ENCODE measurements at regions not wholly inside any gene's neighbourhood (a gene's known extent, or its start where the extent isn't known, plus 50 kb on each side); places are given as distances from the start of the nearest gene placed in this dataset.
A peak's percentile ranks its signal among the peaks of the same experiment; 100 is the strongest.
"Not testable (repeated sequence)": the region's sequence is repeated elsewhere in the genome, so short reads cannot be mapped to it uniquely, and the experiment has no call there.

DNA sequence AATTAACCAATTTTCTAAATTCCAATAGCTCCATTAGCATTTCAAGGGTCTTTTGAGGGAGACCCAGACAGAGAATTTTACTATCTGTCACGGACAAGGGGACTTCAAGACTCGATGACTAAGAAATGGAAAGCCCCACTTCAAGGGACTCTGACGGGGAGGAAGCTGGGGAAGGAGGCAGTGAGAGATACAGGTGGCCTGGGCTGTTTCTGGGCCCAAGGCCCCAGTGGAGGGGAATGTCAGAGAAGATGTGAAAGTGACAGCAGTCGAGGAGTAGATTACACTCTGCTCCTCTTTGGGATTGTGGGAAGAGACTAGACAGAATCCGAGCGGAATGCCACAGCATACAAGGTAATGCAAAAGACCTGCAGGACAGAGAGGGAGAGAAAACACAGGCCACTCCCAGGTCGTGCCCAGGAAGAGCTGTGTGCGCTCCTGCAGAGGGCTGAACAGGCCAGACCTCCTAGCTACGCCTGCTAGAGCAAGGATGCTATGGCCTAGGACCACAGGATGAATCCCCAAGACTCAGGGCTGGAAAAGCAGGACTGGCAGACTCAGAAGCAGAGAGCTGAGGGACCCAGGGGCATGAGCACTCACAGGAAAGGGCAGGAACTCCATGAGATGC, 321.5 kb upstream of the CHRNA7 start:
- dilution Hi-C loops (cut with MboI; ENCODE audit: extremely low pct_ligation_motif_present, low sequenced_read_pairs); H3K9ac ChIP-seq (replicated peaks; ENCODE audit: extremely low read depth, insufficient read depth, low read length); H3K4me1 ChIP-seq (ENCODE audit: control insufficient read depth, extremely low read depth, insufficient read depth, low read length); H3K9me3 ChIP-seq (replicated peaks; ENCODE audit: control insufficient read depth, insufficient read depth, low read length); H2AFZ ChIP-seq (ENCODE audit: low read depth, low read length); H3K9me1 ChIP-seq (replicated peaks; ENCODE audit: control insufficient read depth, extremely low read depth, insufficient read depth, low read length); H3K27ac ChIP-seq (ENCODE audit: insufficient read depth, low read depth, low read length); FAIRE-seq; H3K4me2 ChIP-seq (ENCODE audit: insufficient read depth, low read length); DNase-seq (ENCODE audit: low read depth, low spot score); POLR2A ChIA-PET; BruUV-seq (replicated peaks); H3K27me3 ChIP-seq (ENCODE audit: control insufficient read depth in 2 of 2, insufficient read depth in 2 of 2, low read length in 2 of 2); intact Hi-C loops (cut with micrococcal nuclease); CTCF ChIA-PET; H3K79me2 ChIP-seq (ENCODE audit: control insufficient read depth, insufficient read depth, low read length); H3K4me3 ChIP-seq (replicated peaks in 1 of 3; ENCODE audit: insufficient read depth in 1 of 3, low read depth in 1 of 3, low read length in 3 of 3); H4K20me1 ChIP-seq (replicated peaks; ENCODE audit: control insufficient read depth, extremely low read depth, insufficient read depth, low read length); H3K36me3 ChIP-seq (ENCODE audit: control insufficient read depth in 2 of 2, extremely low read depth in 1 of 2, insufficient read depth in 2 of 2, low read length in 2 of 2): not testable (repeated sequence)

GRCh38 chr15:31709479-31709878, 320.8 kb upstream of the CHRNA7 start:
- H3K79me2 ChIP-seq (ENCODE audit: control insufficient read depth, insufficient read depth, low read length); H3K4me1 ChIP-seq (ENCODE audit: control insufficient read depth, extremely low read depth, insufficient read depth, low read length); H3K27ac ChIP-seq (ENCODE audit: insufficient read depth, low read depth, low read length); BruUV-seq (replicated peaks); H4K20me1 ChIP-seq (replicated peaks; ENCODE audit: control insufficient read depth, extremely low read depth, insufficient read depth, low read length); H3K27me3 ChIP-seq (ENCODE audit: control insufficient read depth in 2 of 2, insufficient read depth in 2 of 2, low read length in 2 of 2); H3K4me2 ChIP-seq (ENCODE audit: insufficient read depth, low read length); POLR2A ChIA-PET; FAIRE-seq; H3K9me1 ChIP-seq (replicated peaks; ENCODE audit: control insufficient read depth, extremely low read depth, insufficient read depth, low read length); DNase-seq (ENCODE audit: low read depth, low spot score); H2AFZ ChIP-seq (ENCODE audit: low read depth, low read length); H3K9me3 ChIP-seq (replicated peaks; ENCODE audit: control insufficient read depth, insufficient read depth, low read length); H3K9ac ChIP-seq (replicated peaks; ENCODE audit: extremely low read depth, insufficient read depth, low read length); CTCF ChIA-PET; H3K4me3 ChIP-seq (replicated peaks in 1 of 3; ENCODE audit: insufficient read depth in 1 of 3, low read depth in 1 of 3, low read length in 3 of 3); H3K36me3 ChIP-seq (ENCODE audit: control insufficient read depth in 2 of 2, extremely low read depth in 1 of 2, insufficient read depth in 2 of 2, low read length in 2 of 2); intact Hi-C loops (cut with micrococcal nuclease); dilution Hi-C loops (cut with MboI; ENCODE audit: extremely low pct_ligation_motif_present, low sequenced_read_pairs): not testable (repeated sequence)

DNA sequence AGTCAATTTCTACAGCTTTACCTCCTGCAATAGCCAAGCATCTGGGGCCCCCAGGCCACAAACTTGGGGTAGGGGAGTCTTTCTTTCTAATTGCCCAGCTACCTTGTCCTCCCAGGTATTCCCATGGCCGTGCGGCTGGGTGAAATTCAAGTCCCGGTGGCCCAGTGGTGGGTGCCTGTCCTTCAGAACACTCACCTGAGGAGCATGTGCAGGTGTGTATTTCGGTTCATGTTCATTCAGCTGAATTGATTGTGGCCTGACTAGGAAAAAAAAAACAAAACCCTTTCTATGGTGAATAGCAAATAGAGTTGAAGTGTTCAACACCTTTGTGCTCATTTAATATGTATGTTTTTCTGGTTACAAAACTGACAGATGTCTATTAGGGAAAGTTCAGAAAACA, 319.5 kb upstream of the CHRNA7 start:
- H3K36me3 ChIP-seq (ENCODE audit: control insufficient read depth in 2 of 2, extremely low read depth in 1 of 2, insufficient read depth in 2 of 2, low read length in 2 of 2); H3K79me2 ChIP-seq (ENCODE audit: control insufficient read depth, insufficient read depth, low read length); H2AFZ ChIP-seq (ENCODE audit: low read depth, low read length); CTCF ChIA-PET; H3K9ac ChIP-seq (replicated peaks; ENCODE audit: extremely low read depth, insufficient read depth, low read length); dilution Hi-C loops (cut with MboI; ENCODE audit: extremely low pct_ligation_motif_present, low sequenced_read_pairs); H3K4me2 ChIP-seq (ENCODE audit: insufficient read depth, low read length); H4K20me1 ChIP-seq (replicated peaks; ENCODE audit: control insufficient read depth, extremely low read depth, insufficient read depth, low read length); BruUV-seq (replicated peaks); H3K4me1 ChIP-seq (ENCODE audit: control insufficient read depth, extremely low read depth, insufficient read depth, low read length); DNase-seq (ENCODE audit: low read depth, low spot score); H3K4me3 ChIP-seq (replicated peaks in 1 of 3; ENCODE audit: insufficient read depth in 1 of 3, low read depth in 1 of 3, low read length in 3 of 3); POLR2A ChIA-PET; H3K27me3 ChIP-seq (ENCODE audit: control insufficient read depth in 2 of 2, insufficient read depth in 2 of 2, low read length in 2 of 2); intact Hi-C loops (cut with micrococcal nuclease); H3K27ac ChIP-seq (ENCODE audit: insufficient read depth, low read depth, low read length); H3K9me3 ChIP-seq (replicated peaks; ENCODE audit: control insufficient read depth, insufficient read depth, low read length); H3K9me1 ChIP-seq (replicated peaks; ENCODE audit: control insufficient read depth, extremely low read depth, insufficient read depth, low read length): not testable (repeated sequence)
- peak; percentile 35 for FAIRE-seq

DNA sequence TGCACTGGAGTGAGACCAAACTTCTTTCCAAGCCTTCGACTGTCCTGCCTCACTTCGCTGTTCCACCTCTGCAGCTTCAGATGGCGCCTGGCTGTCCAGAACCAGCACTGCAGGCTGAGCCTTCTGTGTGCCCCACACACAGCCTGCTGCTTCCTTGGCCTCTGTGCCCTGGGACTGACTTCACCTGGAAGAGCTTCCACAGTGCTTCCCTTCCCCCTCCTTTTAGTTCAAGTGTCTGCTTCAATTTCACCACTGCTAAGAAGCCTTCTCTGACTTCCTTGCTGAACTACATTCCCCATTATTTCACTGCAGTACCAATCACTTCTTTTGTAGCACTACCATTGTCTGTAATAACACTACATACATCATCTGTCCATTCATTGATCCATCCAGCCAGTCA, 315.1 kb upstream of the CHRNA7 start:
- H3K27ac ChIP-seq (ENCODE audit: insufficient read depth, low read depth, low read length); H3K79me2 ChIP-seq (ENCODE audit: control insufficient read depth, insufficient read depth, low read length); H3K9me3 ChIP-seq (replicated peaks; ENCODE audit: control insufficient read depth, insufficient read depth, low read length); H4K20me1 ChIP-seq (replicated peaks; ENCODE audit: control insufficient read depth, extremely low read depth, insufficient read depth, low read length); H3K9ac ChIP-seq (replicated peaks; ENCODE audit: extremely low read depth, insufficient read depth, low read length); CTCF ChIA-PET; dilution Hi-C loops (cut with MboI; ENCODE audit: extremely low pct_ligation_motif_present, low sequenced_read_pairs); H3K27me3 ChIP-seq (ENCODE audit: control insufficient read depth in 2 of 2, insufficient read depth in 2 of 2, low read length in 2 of 2); H3K36me3 ChIP-seq (ENCODE audit: control insufficient read depth in 2 of 2, extremely low read depth in 1 of 2, insufficient read depth in 2 of 2, low read length in 2 of 2); H3K9me1 ChIP-seq (replicated peaks; ENCODE audit: control insufficient read depth, extremely low read depth, insufficient read depth, low read length); intact Hi-C loops (cut with micrococcal nuclease); H3K4me2 ChIP-seq (ENCODE audit: insufficient read depth, low read length); H3K4me3 ChIP-seq (replicated peaks in 1 of 3; ENCODE audit: insufficient read depth in 1 of 3, low read depth in 1 of 3, low read length in 3 of 3); H3K4me1 ChIP-seq (ENCODE audit: control insufficient read depth, extremely low read depth, insufficient read depth, low read length); POLR2A ChIA-PET; H2AFZ ChIP-seq (ENCODE audit: low read depth, low read length); DNase-seq (ENCODE audit: low read depth, low spot score); BruUV-seq (replicated peaks); FAIRE-seq: not testable (repeated sequence)

Measured in endothelial cell of umbilical vein (primary cell).